Lower lobe of right lung (tissue), 2 donors: ENCODE measurements at regions not wholly inside any gene's neighbourhood (a gene's known extent, or its start where the extent isn't known, plus 50 kb on each side); places are given as distances from the start of the nearest gene placed in this dataset.

ENCODE experiments used
- ATAC-seq, 2 donors: fragments of 200-7000 bp; cut with Tn5 transposase; one replicate each; pipeline ENCODE4 v1.9.1; 2020 to 2022; ENCODE audit warnings: mild to moderate bottlenecking in 2 of 2, moderate library complexity in 2 of 2
- DNase-seq: peaks from one replicate; pipeline ENCODE4 v3.0.0-alpha.2; 2020
- H3K27ac ChIP-seq: fragments of 200-600 bp; one replicate; pipeline ENCODE4 v1.8.0; 2022
- H3K27me3 ChIP-seq: fragments of 200-600 bp; one replicate; pipeline ENCODE4 v1.8.0; 2022; ENCODE audit warnings: low read depth
- H3K36me3 ChIP-seq: fragments of 200-600 bp; one replicate; pipeline ENCODE4 v1.8.0; 2022; ENCODE audit warnings: mild to moderate bottlenecking
- H3K4me1 ChIP-seq: fragments of 200-600 bp; one replicate; pipeline ENCODE4 v1.8.0; 2022
- H3K4me3 ChIP-seq: fragments of 200-600 bp; one replicate; pipeline ENCODE4 v1.8.0; 2022; ENCODE audit warnings: mild to moderate bottlenecking
- H3K9me3 ChIP-seq: fragments of 200-600 bp; one replicate; pipeline ENCODE4 v1.8.0; 2022
- intact Hi-C: fragments of 100-400 bp; cut with DNase I; formaldehyde crosslinking; loops from one replicate; pipeline ENCODE4 v1.11.0; 2022
- TF ChIP-seq, protein P1 (sequence below): fragments of 200-600 bp; IDR thresholded peaks from one replicate; pipeline ENCODE4 v1.8.0; 2022; ENCODE audit warnings: antibody characterized with exemption, mild to moderate bottlenecking
- donor health status: DM: no; HTN: yes; CAD: no; lungs with severe emphysema.

- Histone ChIP-seq H3K4me1 (no peaks in the 10 kb centered on the region), H3K27ac (no peak overlapping the region), H3K36me3 (no peaks in the 10 kb centered on the region), H3K4me3 (no peak overlapping the region), H3K27me3 (no peaks in the 10 kb centered on the region), H3K9me3 (no peaks in the 10 kb centered on the region)
- intact Hi-C loops, result no loop called here
- ATAC-seq (no peak), DNase-seq (no peak)
- TF ChIP-seq, protein P1, sequence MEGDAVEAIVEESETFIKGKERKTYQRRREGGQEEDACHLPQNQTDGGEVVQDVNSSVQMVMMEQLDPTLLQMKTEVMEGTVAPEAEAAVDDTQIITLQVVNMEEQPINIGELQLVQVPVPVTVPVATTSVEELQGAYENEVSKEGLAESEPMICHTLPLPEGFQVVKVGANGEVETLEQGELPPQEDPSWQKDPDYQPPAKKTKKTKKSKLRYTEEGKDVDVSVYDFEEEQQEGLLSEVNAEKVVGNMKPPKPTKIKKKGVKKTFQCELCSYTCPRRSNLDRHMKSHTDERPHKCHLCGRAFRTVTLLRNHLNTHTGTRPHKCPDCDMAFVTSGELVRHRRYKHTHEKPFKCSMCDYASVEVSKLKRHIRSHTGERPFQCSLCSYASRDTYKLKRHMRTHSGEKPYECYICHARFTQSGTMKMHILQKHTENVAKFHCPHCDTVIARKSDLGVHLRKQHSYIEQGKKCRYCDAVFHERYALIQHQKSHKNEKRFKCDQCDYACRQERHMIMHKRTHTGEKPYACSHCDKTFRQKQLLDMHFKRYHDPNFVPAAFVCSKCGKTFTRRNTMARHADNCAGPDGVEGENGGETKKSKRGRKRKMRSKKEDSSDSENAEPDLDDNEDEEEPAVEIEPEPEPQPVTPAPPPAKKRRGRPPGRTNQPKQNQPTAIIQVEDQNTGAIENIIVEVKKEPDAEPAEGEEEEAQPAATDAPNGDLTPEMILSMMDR, result no peak
Observed at GRCh38 chr11:28674433-28675103, 566.4 kb downstream of the METTL15 start.

DNA sequence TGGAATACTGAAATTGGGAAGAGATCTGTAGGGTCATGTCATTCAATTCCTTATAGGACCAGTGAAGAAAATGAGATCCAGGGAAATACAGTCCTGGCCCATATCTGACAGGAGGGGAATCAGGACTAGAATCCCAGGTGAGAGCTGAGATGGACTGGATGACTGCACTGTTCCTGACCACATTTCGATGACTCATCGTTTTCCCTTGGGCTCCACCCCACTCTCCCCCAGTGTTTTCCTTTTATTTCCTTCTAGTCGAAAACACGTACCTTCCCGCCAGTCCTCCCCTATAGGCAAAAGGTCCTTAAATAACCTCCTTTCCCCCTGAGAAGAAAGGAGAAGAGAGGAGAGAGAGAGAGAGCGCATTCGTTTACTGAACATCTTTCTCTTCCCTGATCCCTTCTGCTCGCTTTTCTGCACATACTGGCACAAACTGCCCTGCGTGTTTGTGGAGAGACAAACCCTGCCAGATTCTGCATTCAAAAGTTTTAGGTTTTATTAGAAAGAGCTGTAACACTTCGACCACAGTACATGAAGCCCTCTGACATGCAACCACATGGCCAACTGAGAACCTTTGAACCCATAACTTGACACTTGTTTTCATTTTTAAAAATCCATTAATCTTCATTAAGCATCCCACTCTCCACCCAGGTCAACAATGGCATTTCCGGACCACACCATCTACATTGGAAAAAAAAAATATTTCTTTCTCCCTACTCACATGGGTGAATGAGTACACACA is 565.7 kb downstream of the METTL15 start:
- no peaks in the 10 kb centered on the region for H3K36me3 ChIP-seq
- DNase-seq (no peak), ATAC-seq (no peak)
- no peaks in the 10 kb centered on the region for H3K27me3 ChIP-seq
- no peak overlapping the region for H3K27ac ChIP-seq
- TF ChIP-seq, protein P1, result no peak
- no peaks in the 10 kb centered on the region for H3K4me1 ChIP-seq
- intact Hi-C loops, result no loop called here
- no peaks in the 10 kb centered on the region for H3K9me3 ChIP-seq
- H3K4me3 ChIP-seq, result no peak overlapping the region

DNA sequence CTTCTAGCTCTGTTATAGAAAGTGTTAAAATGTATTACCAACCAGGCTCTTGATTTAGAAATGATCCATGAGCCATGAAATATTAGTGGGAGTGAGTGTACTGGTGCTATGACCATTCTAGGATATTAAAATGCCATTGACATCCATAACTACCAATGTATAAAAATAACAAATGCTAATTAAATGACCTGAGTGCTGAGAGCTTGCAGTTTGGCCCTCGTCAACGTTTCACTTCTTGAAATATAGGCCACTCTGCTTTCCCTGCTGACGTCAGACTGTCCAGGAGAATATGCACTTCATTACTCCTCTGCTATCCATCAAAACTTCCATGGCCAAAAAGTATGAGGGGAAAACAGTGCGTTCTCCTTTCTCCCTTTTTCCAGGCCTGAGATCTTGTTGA is 563.1 kb downstream of the METTL15 start:
- TF ChIP-seq, protein P1, result no peak
- DNase-seq (no peak), ATAC-seq (no peak)
- Histone ChIP-seq H3K4me1 (no peaks in the 10 kb centered on the region), H3K9me3 (no peaks in the 10 kb centered on the region), H3K27ac (no peak overlapping the region), H3K27me3 (no peaks in the 10 kb centered on the region), H3K36me3 (no peaks in the 10 kb centered on the region), H3K4me3 (no peak overlapping the region)
- intact Hi-C loops, result no loop called here

- intact Hi-C loops, result no loop called here
- H3K9me3 ChIP-seq, result no peaks in the 10 kb centered on the region
- no peak overlapping the region for H3K4me3 ChIP-seq
- DNase-seq, result no peak
- no peak for ATAC-seq
- no peaks in the 10 kb centered on the region for H3K36me3 ChIP-seq
- no peaks in the 10 kb centered on the region for H3K4me1 ChIP-seq
- H3K27me3 ChIP-seq, result no peaks in the 10 kb centered on the region
- no peak overlapping the region for H3K27ac ChIP-seq
- TF ChIP-seq, protein P1, result no peak
Observed at GRCh38 chr11:28666632-28667031, 558.4 kb downstream of the METTL15 start.

GRCh38 chr11:28659716-28660348 is 551.6 kb downstream of the METTL15 start:
- ATAC-seq (no peak), DNase-seq (no peak)
- TF ChIP-seq, protein P1, result no peak
- Histone ChIP-seq H3K36me3 (no peaks in the 10 kb centered on the region), H3K4me3 (no peak overlapping the region), H3K4me1 (no peaks in the 10 kb centered on the region), H3K9me3 (no peaks in the 10 kb centered on the region), H3K27me3 (no peaks in the 10 kb centered on the region), H3K27ac (no peak overlapping the region)
- intact Hi-C loops, result no loop called here
